Gastroesophageal sphincter (tissue), 3 donors: ENCODE measurements at regions not wholly inside any gene's neighbourhood (a gene's known extent, or its start where the extent isn't known, plus 50 kb on each side); places are given as distances from the start of the nearest gene placed in this dataset.

Experiments
- POLR2A ChIP-seq, 2 donors: fragments of 450-650 bp; IDR thresholded peaks; one replicate each; pipeline ENCODE4 v1.6.1; 2017; ENCODE audit warnings: antibody characterized with exemption in 2 of 2, mild to moderate bottlenecking in 2 of 2, moderate library complexity in 1 of 2
- TF ChIP-seq, protein P1 (sequence below), 4 experiments: fragments of 200-600 bp in 2 of 4; fragments of 450-650 bp in 2 of 4; sonication (generic) in 1 of 4; IDR thresholded peaks; one replicate each; pipeline ENCODE4 v1.5.1; 2017 to 2019; ENCODE audit warnings: antibody characterized with exemption in 4 of 4, mild to moderate bottlenecking in 2 of 4, moderate library complexity in 2 of 4

DNA sequence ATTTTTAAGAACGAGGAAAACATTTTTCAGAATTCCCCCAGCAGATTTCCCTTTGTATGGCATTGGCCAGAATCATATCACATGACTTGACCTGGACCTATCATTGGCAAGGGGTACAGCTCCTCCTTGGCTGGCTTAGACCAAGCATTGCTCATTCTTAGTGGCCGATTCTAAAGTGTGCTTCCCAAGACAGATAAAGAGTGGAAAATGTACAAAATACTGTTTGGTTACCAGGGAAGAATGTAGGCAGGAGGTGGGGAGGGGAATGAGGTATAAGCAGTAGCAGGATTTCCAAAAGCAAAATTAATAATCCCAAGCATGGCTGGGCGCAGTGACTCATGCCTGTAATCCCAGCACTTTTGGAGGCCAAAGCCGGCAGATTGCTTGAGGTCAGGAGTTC lies 75.6 kb upstream of the KRTAP11-1 start:
- TF ChIP-seq, protein P1, sequence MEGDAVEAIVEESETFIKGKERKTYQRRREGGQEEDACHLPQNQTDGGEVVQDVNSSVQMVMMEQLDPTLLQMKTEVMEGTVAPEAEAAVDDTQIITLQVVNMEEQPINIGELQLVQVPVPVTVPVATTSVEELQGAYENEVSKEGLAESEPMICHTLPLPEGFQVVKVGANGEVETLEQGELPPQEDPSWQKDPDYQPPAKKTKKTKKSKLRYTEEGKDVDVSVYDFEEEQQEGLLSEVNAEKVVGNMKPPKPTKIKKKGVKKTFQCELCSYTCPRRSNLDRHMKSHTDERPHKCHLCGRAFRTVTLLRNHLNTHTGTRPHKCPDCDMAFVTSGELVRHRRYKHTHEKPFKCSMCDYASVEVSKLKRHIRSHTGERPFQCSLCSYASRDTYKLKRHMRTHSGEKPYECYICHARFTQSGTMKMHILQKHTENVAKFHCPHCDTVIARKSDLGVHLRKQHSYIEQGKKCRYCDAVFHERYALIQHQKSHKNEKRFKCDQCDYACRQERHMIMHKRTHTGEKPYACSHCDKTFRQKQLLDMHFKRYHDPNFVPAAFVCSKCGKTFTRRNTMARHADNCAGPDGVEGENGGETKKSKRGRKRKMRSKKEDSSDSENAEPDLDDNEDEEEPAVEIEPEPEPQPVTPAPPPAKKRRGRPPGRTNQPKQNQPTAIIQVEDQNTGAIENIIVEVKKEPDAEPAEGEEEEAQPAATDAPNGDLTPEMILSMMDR (IDR thresholded peaks at IDR 0.05) = no peak
- no peak for TF ChIP-seq POLR2A (IDR thresholded peaks at IDR 0.05)
